HepG2 (cell line): ENCODE measurements at regions not wholly inside any gene's neighbourhood (a gene's known extent, or its start where the extent isn't known, plus 50 kb on each side); places are given as distances from the start of the nearest gene placed in this dataset.

Experiments
- ATAC-seq: fragments of 200-7000 bp; cut with Tn5 transposase; 3 replicates; pipeline ENCODE4 v1.9.1; 2020; ENCODE audit warnings: mild to moderate bottlenecking, moderate library complexity
- BruUV-seq: library from RNA; stranded (reverse); fragments of 400-500 nt; replicated peaks from 2 replicates; lab custom pipeline; 2021; lab: Mats Ljungman, UMichigan
- CTCF ChIA-PET: fragments of 300-600 bp; formaldehyde crosslinking; extraction: SDS; loops from one replicate; lab custom pipeline; 2021; ENCODE audit warnings: low total read pairs, inconsistent platforms, low intra/inter-chr PET ratio; lab: Yijun Ruan, JAX
- POLR2A ChIA-PET: fragments of 350-600 bp; sonication (Branson Sonifier 250); formaldehyde crosslinking; loops from one replicate; lab custom pipeline; 2020; ENCODE audit warnings: antibody characterized with exemption, inconsistent platforms; lab: Yijun Ruan, JAX
- DNase-seq: peaks from one replicate; pipeline ENCODE4 v3.0.0-alpha.2; 2015; ENCODE audit warnings: low spot score
- FAIRE-seq: peaks from 3 replicates; lab custom pipeline; 2011; peaks lifted over from hg19 to GRCh38; lab: Jason Lieb, UNC
- H2AFZ ChIP-seq: one replicate; pipeline ENCODE4 v1.6.1; 2011; ENCODE audit warnings: low read length, inconsistent platforms
- H3K27ac ChIP-seq: fragments of 300-600 bp; 3 replicates; pipeline ENCODE4 v1.8.0; 2011; ENCODE audit warnings: mixed run types, mild to moderate bottlenecking, mixed read lengths, low read length, inconsistent platforms; ENCODE audit not compliant: insufficient read depth; ENCODE audit errors: extremely low read length
- H3K27me3 ChIP-seq, 2 experiments: fragments of 200-600 bp in 1 of 2; 2 replicates in 1 of 2; 3 replicates in 1 of 2; pipeline versions ENCODE4 v1.6.0 to v1.8.0; 2011; ENCODE audit warnings: low read length in 2 of 2, mild to moderate bottlenecking in 2 of 2, moderate library complexity in 2 of 2, inconsistent platforms in 1 of 2; ENCODE audit not compliant: insufficient read depth in 2 of 2, control insufficient read depth in 1 of 2
- H3K36me3 ChIP-seq, 2 experiments: fragments of 200-600 bp in 1 of 2; replicated peaks in 1 of 2; 2 replicates in 1 of 2; 3 replicates in 1 of 2; pipeline versions ENCODE4 v1.5.1 to v1.8.0; 2011; ENCODE audit warnings: low read length in 2 of 2, inconsistent platforms in 1 of 2; ENCODE audit not compliant: insufficient read depth in 2 of 2, control insufficient read depth in 1 of 2
- H3K4me1 ChIP-seq: 2 replicates; pipeline ENCODE4 v1.5.1; 2012; ENCODE audit warnings: low read length, inconsistent platforms; ENCODE audit not compliant: insufficient read depth
- H3K4me2 ChIP-seq: 2 replicates; pipeline ENCODE4 v1.6.0; 2011; ENCODE audit warnings: low read depth, low read length, inconsistent platforms
- H3K4me3 ChIP-seq, 3 experiments: fragments of 200-600 bp in 1 of 3; sonication (generic), shearing (Covaris generic) in 1 of 3; replicated peaks in 1 of 3; 2 replicates each; pipeline ENCODE4 v1.5.1; 2011 to 2016; ENCODE audit warnings: low read length in 3 of 3, inconsistent platforms in 2 of 3, low read depth in 2 of 3, mild to moderate bottlenecking in 2 of 3, control low read depth in 1 of 3, mixed read lengths in 1 of 3; ENCODE audit not compliant: insufficient read depth in 1 of 3
- H3K79me2 ChIP-seq: one replicate; pipeline ENCODE4 v1.6.1; 2011; ENCODE audit warnings: low read length, inconsistent platforms; ENCODE audit not compliant: insufficient read depth
- H3K9ac ChIP-seq: 2 replicates; pipeline ENCODE4 v1.6.0; 2011; ENCODE audit warnings: mild to moderate bottlenecking, low read depth, low read length, inconsistent platforms; ENCODE audit not compliant: insufficient read depth
- H3K9me3 ChIP-seq: 2 replicates; pipeline ENCODE4 v1.5.1; 2012; ENCODE audit warnings: mild to moderate bottlenecking, low read length
- H4K20me1 ChIP-seq: 2 replicates; pipeline ENCODE4 v1.6.0; 2011; ENCODE audit warnings: inconsistent platforms, mild to moderate bottlenecking, low read length, moderate library complexity; ENCODE audit not compliant: insufficient read depth
- BRD4 ChIP-seq: sonication (generic); formaldehyde crosslinking; IDR thresholded peaks from 2 replicates; pipeline ENCODE4 v1.4.0; 2020; ENCODE audit warnings: missing genetic modification reagents
- CBX5 ChIP-seq: sonication (generic); formaldehyde crosslinking; IDR thresholded peaks from 2 replicates; pipeline ENCODE4 v1.4.0; 2020; ENCODE audit warnings: missing genetic modification reagents, borderline replicate concordance
- EP300 ChIP-seq, 3 experiments: sonication (generic) in 1 of 3; formaldehyde crosslinking in 1 of 3; IDR thresholded peaks; 2 replicates each; pipeline versions ENCODE4 v1.5.1 to v1.6.1; 2011 to 2020; ENCODE audit warnings: low read depth in 2 of 3, low read length in 2 of 3, borderline replicate concordance in 1 of 3, improper control_type of control experiment in 1 of 3, mild to moderate bottlenecking in 1 of 3, missing genetic modification reagents in 1 of 3, moderate library complexity in 1 of 3
- FOXA1 ChIP-seq, 2 experiments: fragments of 450-650 bp in 1 of 2; sonication (generic) in 1 of 2; formaldehyde crosslinking in 1 of 2; IDR thresholded peaks; 2 replicates each; pipeline versions ENCODE4 v1.4.0 to v1.6.1; 2016 to 2020; ENCODE audit warnings: missing genetic modification reagents in 1 of 2
- PRMT3 ChIP-seq: sonication (generic); formaldehyde crosslinking; IDR thresholded peaks from 2 replicates; pipeline ENCODE4 v1.8.1; 2022; ENCODE audit warnings: low read depth, mild to moderate bottlenecking, moderate library complexity, missing genetic modification reagents, borderline replicate concordance
- RFXAP ChIP-seq: sonication (generic); formaldehyde crosslinking; IDR thresholded peaks from 2 replicates; pipeline ENCODE4 v1.4.0; 2020; ENCODE audit warnings: missing genetic modification reagents, borderline replicate concordance
- ZBTB38 ChIP-seq: sonication (generic); formaldehyde crosslinking; IDR thresholded peaks from 2 replicates; pipeline ENCODE4 v1.5.1; 2020; ENCODE audit warnings: mild to moderate bottlenecking, missing genetic modification reagents
- ZSCAN30 ChIP-seq: sonication (generic); formaldehyde crosslinking; IDR thresholded peaks from 2 replicates; pipeline ENCODE4 v1.5.0; 2020; ENCODE audit warnings: mild to moderate bottlenecking, missing genetic modification reagents
- WGBS: methylation state at CpG from one replicate; pipeline ENCODE4 v1.1.6; 2017; ENCODE audit warnings: low lambda C conversion rate; 5-methylcytosine and 5-hydroxymethylcytosine counted together
- in situ Hi-C: cut with HindIII; loops from 2 replicates; pipeline ENCODE4 v1.10.0; 2017; ENCODE audit warnings: low pct_unique_long_range_greater_than_20kb; ENCODE audit not compliant: extremely low pct_ligation_motif_present
- intact Hi-C: fragments of 100-400 bp; cut with micrococcal nuclease; formaldehyde crosslinking; loops from one replicate; pipeline ENCODE4 v1.10.0; 2022; ENCODE audit not compliant: unreplicated experiment
- TF ChIP-seq, protein P1 (sequence below): sonication (generic); formaldehyde crosslinking; IDR thresholded peaks from 2 replicates; pipeline ENCODE4 v1.5.0; 2020; ENCODE audit warnings: mild to moderate bottlenecking, missing genetic modification reagents
- TF ChIP-seq, protein P2 (sequence below): sonication (generic); formaldehyde crosslinking; IDR thresholded peaks from 2 replicates; pipeline ENCODE4 v1.4.0; 2020; ENCODE audit warnings: missing genetic modification reagents, borderline replicate concordance
- TF ChIP-seq, protein P3 (sequence below), 2 experiments: sonication (generic) in 1 of 2; formaldehyde crosslinking in 1 of 2; IDR thresholded peaks; 2 replicates each; pipeline versions ENCODE4 v1.4.0 to v1.6.1; 2016 to 2020; ENCODE audit warnings: borderline replicate concordance in 1 of 2, low read depth in 1 of 2, mild to moderate bottlenecking in 1 of 2, missing genetic modification reagents in 1 of 2

DNA sequence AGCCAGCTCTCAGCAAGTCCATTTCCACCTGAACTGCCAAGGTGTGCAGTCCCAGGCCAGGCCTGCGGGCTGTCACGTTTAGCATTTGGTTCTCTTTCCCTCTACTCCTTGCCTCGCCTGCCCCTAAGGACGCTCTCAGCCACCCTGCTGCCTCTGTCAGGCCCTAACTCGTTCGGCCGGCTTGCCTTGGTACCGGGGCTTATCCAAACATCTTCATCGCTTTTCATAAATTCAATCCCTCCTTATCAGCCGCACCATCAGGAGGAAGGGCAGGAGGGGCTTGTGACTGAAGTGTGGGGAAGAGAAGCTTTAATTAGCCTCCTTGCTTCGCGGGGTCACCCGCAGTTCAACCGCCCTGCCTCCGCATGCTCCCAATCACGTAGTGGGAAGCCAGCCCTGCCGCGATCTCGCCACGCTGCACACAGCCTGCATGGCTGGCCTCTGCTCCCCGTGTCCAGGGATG, 231.1 kb downstream of the SOX9 start:
- POLR2A ChIA-PET = no interaction called here
- TF ChIP-seq, protein P1, sequence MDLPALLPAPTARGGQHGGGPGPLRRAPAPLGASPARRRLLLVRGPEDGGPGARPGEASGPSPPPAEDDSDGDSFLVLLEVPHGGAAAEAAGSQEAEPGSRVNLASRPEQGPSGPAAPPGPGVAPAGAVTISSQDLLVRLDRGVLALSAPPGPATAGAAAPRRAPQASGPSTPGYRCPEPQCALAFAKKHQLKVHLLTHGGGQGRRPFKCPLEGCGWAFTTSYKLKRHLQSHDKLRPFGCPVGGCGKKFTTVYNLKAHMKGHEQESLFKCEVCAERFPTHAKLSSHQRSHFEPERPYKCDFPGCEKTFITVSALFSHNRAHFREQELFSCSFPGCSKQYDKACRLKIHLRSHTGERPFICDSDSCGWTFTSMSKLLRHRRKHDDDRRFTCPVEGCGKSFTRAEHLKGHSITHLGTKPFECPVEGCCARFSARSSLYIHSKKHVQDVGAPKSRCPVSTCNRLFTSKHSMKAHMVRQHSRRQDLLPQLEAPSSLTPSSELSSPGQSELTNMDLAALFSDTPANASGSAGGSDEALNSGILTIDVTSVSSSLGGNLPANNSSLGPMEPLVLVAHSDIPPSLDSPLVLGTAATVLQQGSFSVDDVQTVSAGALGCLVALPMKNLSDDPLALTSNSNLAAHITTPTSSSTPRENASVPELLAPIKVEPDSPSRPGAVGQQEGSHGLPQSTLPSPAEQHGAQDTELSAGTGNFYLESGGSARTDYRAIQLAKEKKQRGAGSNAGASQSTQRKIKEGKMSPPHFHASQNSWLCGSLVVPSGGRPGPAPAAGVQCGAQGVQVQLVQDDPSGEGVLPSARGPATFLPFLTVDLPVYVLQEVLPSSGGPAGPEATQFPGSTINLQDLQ (CRISPR knock-in tag) = no peak
- TF ChIP-seq CBX5 (CRISPR knock-in tag) (no peak), RFXAP (CRISPR knock-in tag) (no peak), ZSCAN30 (CRISPR knock-in tag) (no peak), ZBTB38 (CRISPR knock-in tag) (peak; percentile 69), BRD4 (CRISPR knock-in tag) (no peak), PRMT3 (0 out of 2 replicates have a peak, but pooled peaks have one; percentile 29), FOXA1 (IDR thresholded peaks at IDR 0.05) (no peak), FOXA1 (CRISPR knock-in tag; IDR thresholded peaks at IDR 0.05) (no peak), EP300 (IDR thresholded peaks at IDR 0.05; ENCODE audit: low read depth in 2 of 2, low read length in 2 of 2) (no peak), EP300 (CRISPR knock-in tag; IDR thresholded peaks at IDR 0.05; ENCODE audit: borderline replicate concordance) (no peak)
- TF ChIP-seq, protein P2, sequence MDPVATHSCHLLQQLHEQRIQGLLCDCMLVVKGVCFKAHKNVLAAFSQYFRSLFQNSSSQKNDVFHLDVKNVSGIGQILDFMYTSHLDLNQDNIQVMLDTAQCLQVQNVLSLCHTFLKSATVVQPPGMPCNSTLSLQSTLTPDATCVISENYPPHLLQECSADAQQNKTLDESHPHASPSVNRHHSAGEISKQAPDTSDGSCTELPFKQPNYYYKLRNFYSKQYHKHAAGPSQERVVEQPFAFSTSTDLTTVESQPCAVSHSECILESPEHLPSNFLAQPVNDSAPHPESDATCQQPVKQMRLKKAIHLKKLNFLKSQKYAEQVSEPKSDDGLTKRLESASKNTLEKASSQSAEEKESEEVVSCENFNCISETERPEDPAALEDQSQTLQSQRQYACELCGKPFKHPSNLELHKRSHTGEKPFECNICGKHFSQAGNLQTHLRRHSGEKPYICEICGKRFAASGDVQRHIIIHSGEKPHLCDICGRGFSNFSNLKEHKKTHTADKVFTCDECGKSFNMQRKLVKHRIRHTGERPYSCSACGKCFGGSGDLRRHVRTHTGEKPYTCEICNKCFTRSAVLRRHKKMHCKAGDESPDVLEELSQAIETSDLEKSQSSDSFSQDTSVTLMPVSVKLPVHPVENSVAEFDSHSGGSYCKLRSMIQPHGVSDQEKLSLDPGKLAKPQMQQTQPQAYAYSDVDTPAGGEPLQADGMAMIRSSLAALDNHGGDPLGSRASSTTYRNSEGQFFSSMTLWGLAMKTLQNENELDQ (CRISPR knock-in tag) = no peak
- TF ChIP-seq, protein P3, sequence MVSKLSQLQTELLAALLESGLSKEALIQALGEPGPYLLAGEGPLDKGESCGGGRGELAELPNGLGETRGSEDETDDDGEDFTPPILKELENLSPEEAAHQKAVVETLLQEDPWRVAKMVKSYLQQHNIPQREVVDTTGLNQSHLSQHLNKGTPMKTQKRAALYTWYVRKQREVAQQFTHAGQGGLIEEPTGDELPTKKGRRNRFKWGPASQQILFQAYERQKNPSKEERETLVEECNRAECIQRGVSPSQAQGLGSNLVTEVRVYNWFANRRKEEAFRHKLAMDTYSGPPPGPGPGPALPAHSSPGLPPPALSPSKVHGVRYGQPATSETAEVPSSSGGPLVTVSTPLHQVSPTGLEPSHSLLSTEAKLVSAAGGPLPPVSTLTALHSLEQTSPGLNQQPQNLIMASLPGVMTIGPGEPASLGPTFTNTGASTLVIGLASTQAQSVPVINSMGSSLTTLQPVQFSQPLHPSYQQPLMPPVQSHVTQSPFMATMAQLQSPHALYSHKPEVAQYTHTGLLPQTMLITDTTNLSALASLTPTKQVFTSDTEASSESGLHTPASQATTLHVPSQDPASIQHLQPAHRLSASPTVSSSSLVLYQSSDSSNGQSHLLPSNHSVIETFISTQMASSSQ (IDR thresholded peaks at IDR 0.05; ENCODE audit: low read depth) = no peak
- TF ChIP-seq, protein P3 (CRISPR knock-in tag; IDR thresholded peaks at IDR 0.05; ENCODE audit: borderline replicate concordance) = 0 out of 2 replicates have a peak, but pooled peaks have one; percentile 27

More for the DNA sequence above, 231.1 kb downstream of the SOX9 start:
- Histone ChIP-seq H3K9ac (no peak overlapping the region), H2AFZ (no peak overlapping the region), H3K36me3 (no peaks in the 10 kb centered on the region; a peak in 1 of 5 replicates), H3K27me3 (no peaks in the 10 kb centered on the region), H3K27ac (no peak overlapping the region), H3K4me2 (no peak overlapping the region), H3K4me1 (peaks cover 18% of the 10 kb centered on the region), H4K20me1 (no peaks in the 10 kb centered on the region), H3K4me3 (no peak overlapping the region), H3K79me2 (no peaks in the 10 kb centered on the region), H3K9me3 (peaks cover 5% of the 10 kb centered on the region; the same call in 1 of the 2 replicates)
- WGBS = 94% methylated on average over 21 of the region's 21 CpGs
- in situ Hi-C loops = no loop called here
- intact Hi-C loops = no loop called here
- DNase-seq (no peak), ATAC-seq (peak; percentile 75), FAIRE-seq (no peak)
- CTCF ChIA-PET = no interaction called here
- BruUV-seq = no TSS peak
